ENCODE measurements at regions not wholly inside any gene's neighbourhood (a gene's known extent, or its start where the extent isn't known, plus 50 kb on each side); places are given as distances from the start of the nearest gene placed in this dataset.

DNA sequence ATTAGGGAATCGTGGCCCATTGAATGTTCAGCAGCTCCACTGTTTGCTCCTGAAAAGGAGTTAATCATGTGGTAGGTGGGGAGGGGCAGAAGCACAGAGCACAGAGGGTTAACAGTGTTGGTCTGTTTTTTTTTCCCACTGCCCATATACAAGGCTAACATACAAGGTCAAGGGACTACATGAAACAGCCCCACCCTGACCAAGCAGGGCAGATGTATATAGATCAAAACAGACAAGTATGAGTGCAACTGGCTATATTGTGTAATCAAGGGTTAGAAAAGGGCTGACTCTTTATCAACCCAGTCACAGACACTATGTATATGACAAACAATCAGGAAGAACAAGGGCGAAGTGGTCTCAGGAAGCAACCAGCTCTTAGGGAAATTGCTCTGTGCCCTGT lies 186.6 kb upstream of the CDH11 start:
- TF ChIP-seq EZH2 (IDR thresholded peaks at IDR 0.05) (no peak), POLR2AphosphoS5 (IDR thresholded peaks at IDR 0.05; ENCODE audit: borderline replicate concordance, low read depth, low read length) (no peak)
